ENCODE measurements at regions not wholly inside any gene's neighbourhood (a gene's known extent, or its start where the extent isn't known, plus 50 kb on each side); places are given as distances from the start of the nearest gene placed in this dataset.

DNA sequence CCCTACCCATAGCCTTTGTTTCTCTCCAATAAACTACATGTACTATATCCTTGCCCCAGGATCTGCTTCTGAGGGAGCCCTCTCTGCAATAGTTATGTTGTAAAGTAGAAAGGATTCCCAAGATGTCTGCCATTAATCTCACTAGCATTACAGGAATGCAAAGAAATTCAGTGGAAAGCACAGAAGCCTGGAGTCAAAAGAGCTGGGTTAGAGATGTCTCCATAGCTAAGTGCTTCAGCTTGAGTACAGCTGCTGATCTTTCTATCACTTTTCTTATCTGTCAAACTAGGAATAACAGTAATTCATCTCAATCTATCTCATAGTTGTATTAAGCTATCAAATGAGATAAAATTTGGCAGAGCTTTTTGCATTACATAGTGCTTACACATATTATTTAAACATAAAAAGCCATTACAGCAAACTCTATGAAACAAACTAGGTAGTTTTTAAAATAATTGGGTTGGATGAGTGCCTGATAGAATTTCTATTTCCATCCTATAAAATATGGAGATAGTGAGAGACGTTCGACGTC is 799.5 kb upstream of the SEMA6D start:
- Mint-ChIP-seq H3K9me3 (0 out of 2 replicates have a peak, but pooled peaks cover under 1% of the 10 kb centered on the region), H3K4me3 (no peak overlapping the region), H3K36me3 (no peaks in the 10 kb centered on the region), H3K27me3 (ENCODE audit: low read depth) (no peaks in the 10 kb centered on the region), H3K4me1 (no peaks in the 10 kb centered on the region), H3K27ac (no peak overlapping the region)
- DNase-seq (ENCODE audit: low spot score) (no peak), ATAC-seq (no peak)
- ChIA-PET POLR2A (no interaction called here), CTCF (interaction anchor here (0.6 kb wide), 1 partner anchor 250 kb away, joined by 3 read pairs; no protein-coding TSS in a partner anchor)
- TF ChIP-seq, protein P1, sequence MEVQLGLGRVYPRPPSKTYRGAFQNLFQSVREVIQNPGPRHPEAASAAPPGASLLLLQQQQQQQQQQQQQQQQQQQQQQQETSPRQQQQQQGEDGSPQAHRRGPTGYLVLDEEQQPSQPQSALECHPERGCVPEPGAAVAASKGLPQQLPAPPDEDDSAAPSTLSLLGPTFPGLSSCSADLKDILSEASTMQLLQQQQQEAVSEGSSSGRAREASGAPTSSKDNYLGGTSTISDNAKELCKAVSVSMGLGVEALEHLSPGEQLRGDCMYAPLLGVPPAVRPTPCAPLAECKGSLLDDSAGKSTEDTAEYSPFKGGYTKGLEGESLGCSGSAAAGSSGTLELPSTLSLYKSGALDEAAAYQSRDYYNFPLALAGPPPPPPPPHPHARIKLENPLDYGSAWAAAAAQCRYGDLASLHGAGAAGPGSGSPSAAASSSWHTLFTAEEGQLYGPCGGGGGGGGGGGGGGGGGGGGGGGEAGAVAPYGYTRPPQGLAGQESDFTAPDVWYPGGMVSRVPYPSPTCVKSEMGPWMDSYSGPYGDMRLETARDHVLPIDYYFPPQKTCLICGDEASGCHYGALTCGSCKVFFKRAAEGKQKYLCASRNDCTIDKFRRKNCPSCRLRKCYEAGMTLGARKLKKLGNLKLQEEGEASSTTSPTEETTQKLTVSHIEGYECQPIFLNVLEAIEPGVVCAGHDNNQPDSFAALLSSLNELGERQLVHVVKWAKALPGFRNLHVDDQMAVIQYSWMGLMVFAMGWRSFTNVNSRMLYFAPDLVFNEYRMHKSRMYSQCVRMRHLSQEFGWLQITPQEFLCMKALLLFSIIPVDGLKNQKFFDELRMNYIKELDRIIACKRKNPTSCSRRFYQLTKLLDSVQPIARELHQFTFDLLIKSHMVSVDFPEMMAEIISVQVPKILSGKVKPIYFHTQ (CRISPR knock-in tag; IDR thresholded peaks at IDR 0.05), result no peak
- TF ChIP-seq NFYB (CRISPR knock-in tag; conservative IDR thresholded peaks at IDR 0.05; ENCODE audit: low read depth), result no peak
- no peak for TF ChIP-seq GABPB1 (CRISPR knock-in tag; IDR thresholded peaks at IDR 0.05)
- TF ChIP-seq, protein P2, sequence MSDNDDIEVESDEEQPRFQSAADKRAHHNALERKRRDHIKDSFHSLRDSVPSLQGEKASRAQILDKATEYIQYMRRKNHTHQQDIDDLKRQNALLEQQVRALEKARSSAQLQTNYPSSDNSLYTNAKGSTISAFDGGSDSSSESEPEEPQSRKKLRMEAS (CRISPR knock-in tag; IDR thresholded peaks at IDR 0.05), result no peak
- TF ChIP-seq ZNF263 (CRISPR knock-in tag; IDR thresholded peaks at IDR 0.05; ENCODE audit: low read depth), result no peak
- no peak for TF ChIP-seq CREM (CRISPR knock-in tag; IDR thresholded peaks at IDR 0.05)
- TF ChIP-seq, protein P3, sequence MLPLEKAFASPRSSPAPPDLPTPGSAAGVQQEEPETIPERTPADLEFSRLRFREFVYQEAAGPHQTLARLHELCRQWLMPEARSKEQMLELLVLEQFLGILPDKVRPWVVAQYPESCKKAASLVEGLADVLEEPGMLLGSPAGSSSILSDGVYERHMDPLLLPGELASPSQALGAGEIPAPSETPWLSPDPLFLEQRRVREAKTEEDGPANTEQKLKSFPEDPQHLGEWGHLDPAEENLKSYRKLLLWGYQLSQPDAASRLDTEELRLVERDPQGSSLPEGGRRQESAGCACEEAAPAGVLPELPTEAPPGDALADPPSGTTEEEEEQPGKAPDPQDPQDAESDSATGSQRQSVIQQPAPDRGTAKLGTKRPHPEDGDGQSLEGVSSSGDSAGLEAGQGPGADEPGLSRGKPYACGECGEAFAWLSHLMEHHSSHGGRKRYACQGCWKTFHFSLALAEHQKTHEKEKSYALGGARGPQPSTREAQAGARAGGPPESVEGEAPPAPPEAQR (CRISPR knock-in tag; IDR thresholded peaks at IDR 0.05), result no peak

DNA sequence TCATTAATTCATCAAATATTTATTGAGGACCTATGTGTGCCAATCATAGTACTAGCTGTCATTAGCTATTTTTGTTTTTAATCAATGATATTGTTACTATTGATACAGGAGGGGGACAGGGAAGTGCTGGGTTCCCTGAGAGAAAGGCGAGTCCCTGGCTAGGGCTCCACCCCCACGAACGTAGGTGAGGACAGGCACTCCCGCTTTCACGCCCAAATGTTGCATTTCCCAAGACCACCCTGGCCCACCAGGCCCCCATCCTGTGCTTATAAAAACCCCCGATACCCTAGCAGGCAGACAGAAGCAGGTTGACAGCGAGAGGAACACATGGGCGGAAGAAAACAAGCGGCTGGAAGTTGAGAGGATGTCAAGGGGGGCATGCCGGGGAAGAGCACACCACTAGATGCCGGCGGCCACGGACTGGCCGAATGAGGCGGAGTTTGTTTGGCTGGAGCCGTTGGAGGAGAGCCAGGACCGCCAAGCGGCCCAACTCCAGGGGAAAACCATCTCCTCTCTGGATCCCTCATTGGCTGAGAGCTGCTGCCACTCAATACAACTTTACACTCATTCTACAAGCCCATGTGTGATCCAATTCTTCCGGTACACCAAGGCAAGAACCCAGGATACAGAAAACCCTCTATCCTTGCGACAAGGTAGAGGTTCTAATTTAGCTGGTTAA is 798.7 kb upstream of the SEMA6D start:
- no peaks in the 10 kb centered on the region for H3K27me3 Mint-ChIP-seq (ENCODE audit: low read depth)
- H3K4me3 Mint-ChIP-seq, result no peak overlapping the region
- no peaks in the 10 kb centered on the region for H3K9me3 Mint-ChIP-seq
- ChIA-PET CTCF (interaction anchor here (0.6 kb wide), 1 partner anchor 250 kb away, joined by 3 read pairs; no protein-coding TSS in a partner anchor), POLR2A (no interaction called here)
- DNase-seq (ENCODE audit: low spot score) (no peak), ATAC-seq (0 out of 2 replicates have a peak, but pooled peaks have one; percentile 41)
- H3K27ac Mint-ChIP-seq, result no peak overlapping the region
- TF ChIP-seq, protein P4, sequence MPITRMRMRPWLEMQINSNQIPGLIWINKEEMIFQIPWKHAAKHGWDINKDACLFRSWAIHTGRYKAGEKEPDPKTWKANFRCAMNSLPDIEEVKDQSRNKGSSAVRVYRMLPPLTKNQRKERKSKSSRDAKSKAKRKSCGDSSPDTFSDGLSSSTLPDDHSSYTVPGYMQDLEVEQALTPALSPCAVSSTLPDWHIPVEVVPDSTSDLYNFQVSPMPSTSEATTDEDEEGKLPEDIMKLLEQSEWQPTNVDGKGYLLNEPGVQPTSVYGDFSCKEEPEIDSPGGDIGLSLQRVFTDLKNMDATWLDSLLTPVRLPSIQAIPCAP (CRISPR knock-in tag; IDR thresholded peaks at IDR 0.05), result no peak
- TF ChIP-seq NFE2L1 (CRISPR knock-in tag; IDR thresholded peaks at IDR 0.05), result no peak
- no peak for TF ChIP-seq ZNF317 (CRISPR knock-in tag; IDR thresholded peaks at IDR 0.05; ENCODE audit: borderline replicate concordance, low read depth)
- no peak for TF ChIP-seq PRRX2 (CRISPR knock-in tag; IDR thresholded peaks at IDR 0.05)
- TF ChIP-seq, protein P5, sequence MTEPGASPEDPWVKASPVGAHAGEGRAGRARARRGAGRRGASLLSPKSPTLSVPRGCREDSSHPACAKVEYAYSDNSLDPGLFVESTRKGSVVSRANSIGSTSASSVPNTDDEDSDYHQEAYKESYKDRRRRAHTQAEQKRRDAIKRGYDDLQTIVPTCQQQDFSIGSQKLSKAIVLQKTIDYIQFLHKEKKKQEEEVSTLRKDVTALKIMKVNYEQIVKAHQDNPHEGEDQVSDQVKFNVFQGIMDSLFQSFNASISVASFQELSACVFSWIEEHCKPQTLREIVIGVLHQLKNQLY (CRISPR knock-in tag; IDR thresholded peaks at IDR 0.05), result no peak
- TF ChIP-seq NR2C2 (CRISPR knock-in tag; IDR thresholded peaks at IDR 0.05), result no peak
- TF ChIP-seq SOX15 (CRISPR knock-in tag; IDR thresholded peaks at IDR 0.05), result no peak
- TF ChIP-seq ZNF121 (CRISPR knock-in tag; IDR thresholded peaks at IDR 0.05), result no peak
- TF ChIP-seq, protein P6, sequence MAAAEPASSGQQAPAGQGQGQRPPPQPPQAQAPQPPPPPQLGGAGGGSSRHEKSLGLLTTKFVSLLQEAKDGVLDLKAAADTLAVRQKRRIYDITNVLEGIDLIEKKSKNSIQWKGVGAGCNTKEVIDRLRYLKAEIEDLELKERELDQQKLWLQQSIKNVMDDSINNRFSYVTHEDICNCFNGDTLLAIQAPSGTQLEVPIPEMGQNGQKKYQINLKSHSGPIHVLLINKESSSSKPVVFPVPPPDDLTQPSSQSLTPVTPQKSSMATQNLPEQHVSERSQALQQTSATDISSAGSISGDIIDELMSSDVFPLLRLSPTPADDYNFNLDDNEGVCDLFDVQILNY (CRISPR knock-in tag; IDR thresholded peaks at IDR 0.05), result no peak
- H3K4me1 Mint-ChIP-seq, result no peaks in the 10 kb centered on the region
- H3K36me3 Mint-ChIP-seq, result no peaks in the 10 kb centered on the region

All from WTC11 (cell line).